GM12878 (cell line): ENCODE measurements at regions not wholly inside any gene's neighbourhood (a gene's known extent, or its start where the extent isn't known, plus 50 kb on each side); places are given as distances from the start of the nearest gene placed in this dataset.

Experiments used
- ATAC-seq: fragments of 200-7000 bp; cut with Tn5 transposase; 3 replicates; pipeline ENCODE4 v1.9.1; 2020; ENCODE audit warnings: mild to moderate bottlenecking, moderate library complexity
- BruUV-seq: library from RNA; stranded (reverse); fragments of 400-500 nt; replicated peaks from 2 replicates; lab custom pipeline; 2021; lab: Mats Ljungman, UMichigan
- CTCF ChIA-PET: fragments of 300-600 bp; sonication (Branson Sonifier 250); formaldehyde crosslinking; extraction: SDS; loops from one replicate; lab custom pipeline; 2021; ENCODE audit warnings: inconsistent platforms; lab: Yijun Ruan, JAX
- POLR2A ChIA-PET: fragments of 350-600 bp; formaldehyde crosslinking; extraction: SDS; loops from one replicate; lab custom pipeline; 2021; ENCODE audit warnings: inconsistent platforms; lab: Charles Lee
- RAD21 ChIA-PET: fragments of 300-600 bp; sonication (Branson Sonifier 250); formaldehyde crosslinking; loops from one replicate; lab custom pipeline; 2023; ENCODE audit warnings: antibody characterized with exemption; ENCODE audit not compliant: unreplicated experiment; lab: Charles Lee
- SMC1A ChIA-PET: fragments of 300-600 bp; sonication (Branson Sonifier 250); formaldehyde crosslinking; loops from one replicate; lab custom pipeline; 2023; ENCODE audit not compliant: unreplicated experiment, uncharacterized antibody; lab: Charles Lee
- DNase-seq: peaks from one replicate; pipeline ENCODE4 v3.0.0-alpha.2; 2011; ENCODE audit warnings: low read depth, low spot score
- FAIRE-seq: peaks from 3 replicates; lab custom pipeline; 2011; peaks lifted over from hg19 to GRCh38; lab: Jason Lieb, UNC
- H2AFZ ChIP-seq: 2 replicates; pipeline ENCODE4 v1.6.0; 2011; ENCODE audit warnings: low read depth, low read length, control low read depth; ENCODE audit not compliant: control insufficient read depth
- H3K27ac ChIP-seq: 2 replicates; pipeline ENCODE4 v1.5.1; 2011; ENCODE audit warnings: control low read depth; ENCODE audit not compliant: control insufficient read depth, insufficient read depth
- H3K27me3 ChIP-seq, 2 experiments: replicated peaks in 1 of 2; 2 replicates each; pipeline versions ENCODE4 v1.6.0 to v1.6.1; 2011; ENCODE audit warnings: low read length in 1 of 2; ENCODE audit not compliant: control insufficient read depth in 2 of 2, insufficient read depth in 2 of 2
- H3K36me3 ChIP-seq, 2 experiments: 2 replicates each; pipeline ENCODE4 v1.5.1; 2011; ENCODE audit warnings: low read length in 1 of 2; ENCODE audit not compliant: control insufficient read depth in 2 of 2, insufficient read depth in 2 of 2
- H3K4me1 ChIP-seq: 2 replicates; pipeline ENCODE4 v1.6.1; 2011; ENCODE audit warnings: mild to moderate bottlenecking, low read length, moderate library complexity, mixed read lengths; ENCODE audit not compliant: control insufficient read depth, insufficient read depth
- H3K4me2 ChIP-seq: 2 replicates; pipeline ENCODE4 v1.6.0; 2011; ENCODE audit warnings: control low read depth; ENCODE audit not compliant: control insufficient read depth, insufficient read depth
- H3K4me3 ChIP-seq: fragments of 200-600 bp; sonication (generic); 2 replicates; pipeline ENCODE4 v1.5.1; 2016
- H3K79me2 ChIP-seq: 2 replicates; pipeline ENCODE4 v1.6.0; 2011; ENCODE audit warnings: low read length; ENCODE audit not compliant: control insufficient read depth, insufficient read depth
- H3K9ac ChIP-seq: 2 replicates; pipeline ENCODE4 v1.8.0; 2011; ENCODE audit warnings: low read length, control low read depth, mixed read lengths; ENCODE audit not compliant: control insufficient read depth, insufficient read depth
- H3K9me3 ChIP-seq: replicated peaks from 3 replicates; pipeline ENCODE4 v1.5.1; 2011; ENCODE audit warnings: mild to moderate bottlenecking, low read length; ENCODE audit not compliant: control insufficient read depth, insufficient read depth
- H4K20me1 ChIP-seq: 2 replicates; pipeline ENCODE4 v1.6.0; 2011; ENCODE audit not compliant: control insufficient read depth, insufficient read depth
- BRCA1 ChIP-seq: IDR thresholded peaks from 2 replicates; pipeline ENCODE4 v1.6.1; 2011; ENCODE audit warnings: low read depth, low read length, improper control_type of control experiment
- CREB1 ChIP-seq: IDR thresholded peaks from 2 replicates; pipeline ENCODE4 v1.6.1; 2012; ENCODE audit warnings: low read depth, mild to moderate bottlenecking, inconsistent platforms
- CREM ChIP-seq: IDR thresholded peaks from 2 replicates; pipeline ENCODE4 v1.6.1; 2014; ENCODE audit warnings: antibody characterized with exemption, low read depth
- FOXM1 ChIP-seq: IDR thresholded peaks from 2 replicates; pipeline ENCODE4 v1.6.1; 2012; ENCODE audit warnings: low read depth, mild to moderate bottlenecking, inconsistent platforms, low read length, moderate library complexity
- GATAD2B ChIP-seq: fragments of 450-650 bp; conservative IDR thresholded peaks from 2 replicates; pipeline ENCODE4 v1.6.1; 2017; ENCODE audit warnings: low read depth, mild to moderate bottlenecking, moderate library complexity
- IRF4 ChIP-seq: IDR thresholded peaks from 2 replicates; pipeline ENCODE4 v1.6.1; 2011; ENCODE audit warnings: low read depth, low read length
- KAT2A ChIP-seq: conservative IDR thresholded peaks from 2 replicates; pipeline ENCODE4 v1.6.1; 2011; ENCODE audit warnings: low read depth, low read length; ENCODE audit not compliant: control insufficient read depth
- MEF2B ChIP-seq: fragments of 450-650 bp; IDR thresholded peaks from 2 replicates; pipeline ENCODE4 v1.6.1; 2018; ENCODE audit warnings: mild to moderate bottlenecking, moderate library complexity; ENCODE audit not compliant: partially characterized antibody, poor library complexity, severe bottlenecking
- NR2F1 ChIP-seq: fragments of 450-650 bp; conservative IDR thresholded peaks from 2 replicates; pipeline ENCODE4 v1.6.1; 2017; ENCODE audit warnings: mild to moderate bottlenecking
- SP1 ChIP-seq: IDR thresholded peaks from one replicate; pipeline ENCODE4 v1.6.1; 2011; ENCODE audit warnings: low read depth, low read length
- SPI1 ChIP-seq: IDR thresholded peaks from 2 replicates; pipeline ENCODE4 v1.6.1; 2011; ENCODE audit warnings: low read depth, mild to moderate bottlenecking, low read length, moderate library complexity, borderline replicate concordance; ENCODE audit not compliant: insufficient read depth
- TBL1XR1 ChIP-seq: IDR thresholded peaks from 2 replicates; pipeline ENCODE4 v1.6.1; 2012; ENCODE audit warnings: low read depth, low read length, improper control_type of control experiment
- in situ Hi-C: fragments of 300-500 bp; cut with MboI; formaldehyde crosslinking; loops from 9 replicates; pipeline ENCODE4 v1.14.3; 2018; ENCODE audit warnings: mixed read lengths
- intact Hi-C: fragments of 100-400 bp; cut with micrococcal nuclease; formaldehyde crosslinking; loops from one replicate; pipeline ENCODE4 v1.14.2; 2022; ENCODE audit not compliant: unreplicated experiment
- TF ChIP-seq, protein P1 (sequence below): fragments of 450-650 bp; IDR thresholded peaks from 2 replicates; pipeline ENCODE4 v1.6.1; 2017; ENCODE audit warnings: borderline replicate concordance
- TF ChIP-seq, protein P2 (sequence below): fragments of 150-350 bp; IDR thresholded peaks from 2 replicates; pipeline ENCODE4 v1.6.1; 2014; ENCODE audit warnings: mild to moderate bottlenecking, low read depth, low read length
- TF ChIP-seq, protein P3 (sequence below): fragments of 450-650 bp; formaldehyde crosslinking; IDR thresholded peaks from 2 replicates; pipeline ENCODE4 v1.4.0; 2022; ENCODE audit warnings: mild to moderate bottlenecking, moderate library complexity
- TF ChIP-seq, protein P4 (sequence below): fragments of 150-350 bp; IDR thresholded peaks from 2 replicates; pipeline ENCODE4 v1.6.1; 2016; ENCODE audit warnings: low read depth, low read length

DNA sequence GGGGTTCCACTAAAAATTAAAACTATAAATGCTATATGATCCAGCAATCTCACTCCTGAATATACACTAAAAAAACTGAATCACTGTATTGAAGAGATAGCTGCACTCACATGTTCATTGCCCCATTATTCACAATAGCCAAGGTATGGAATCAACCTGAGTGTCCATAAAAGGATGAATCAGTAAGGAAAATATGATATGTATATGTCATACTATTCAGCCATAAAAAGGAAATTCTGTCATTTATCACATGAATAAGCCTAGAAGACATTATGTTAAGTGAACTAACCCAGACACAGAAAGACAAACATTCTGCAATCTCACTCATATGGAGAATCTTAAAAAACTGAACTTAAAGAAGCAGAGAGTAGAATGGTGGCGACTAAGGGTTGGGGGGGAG is 1376.2 kb upstream of the CDH9 start (continued):
- no peak for TF ChIP-seq SPI1
- no peak for TF ChIP-seq CREM
- TF ChIP-seq, protein P1, sequence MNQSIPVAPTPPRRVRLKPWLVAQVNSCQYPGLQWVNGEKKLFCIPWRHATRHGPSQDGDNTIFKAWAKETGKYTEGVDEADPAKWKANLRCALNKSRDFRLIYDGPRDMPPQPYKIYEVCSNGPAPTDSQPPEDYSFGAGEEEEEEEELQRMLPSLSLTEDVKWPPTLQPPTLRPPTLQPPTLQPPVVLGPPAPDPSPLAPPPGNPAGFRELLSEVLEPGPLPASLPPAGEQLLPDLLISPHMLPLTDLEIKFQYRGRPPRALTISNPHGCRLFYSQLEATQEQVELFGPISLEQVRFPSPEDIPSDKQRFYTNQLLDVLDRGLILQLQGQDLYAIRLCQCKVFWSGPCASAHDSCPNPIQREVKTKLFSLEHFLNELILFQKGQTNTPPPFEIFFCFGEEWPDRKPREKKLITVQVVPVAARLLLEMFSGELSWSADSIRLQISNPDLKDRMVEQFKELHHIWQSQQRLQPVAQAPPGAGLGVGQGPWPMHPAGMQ: no peak
- no peak for TF ChIP-seq NR2F1
- no peak for TF ChIP-seq MEF2B
- TF ChIP-seq, protein P2, sequence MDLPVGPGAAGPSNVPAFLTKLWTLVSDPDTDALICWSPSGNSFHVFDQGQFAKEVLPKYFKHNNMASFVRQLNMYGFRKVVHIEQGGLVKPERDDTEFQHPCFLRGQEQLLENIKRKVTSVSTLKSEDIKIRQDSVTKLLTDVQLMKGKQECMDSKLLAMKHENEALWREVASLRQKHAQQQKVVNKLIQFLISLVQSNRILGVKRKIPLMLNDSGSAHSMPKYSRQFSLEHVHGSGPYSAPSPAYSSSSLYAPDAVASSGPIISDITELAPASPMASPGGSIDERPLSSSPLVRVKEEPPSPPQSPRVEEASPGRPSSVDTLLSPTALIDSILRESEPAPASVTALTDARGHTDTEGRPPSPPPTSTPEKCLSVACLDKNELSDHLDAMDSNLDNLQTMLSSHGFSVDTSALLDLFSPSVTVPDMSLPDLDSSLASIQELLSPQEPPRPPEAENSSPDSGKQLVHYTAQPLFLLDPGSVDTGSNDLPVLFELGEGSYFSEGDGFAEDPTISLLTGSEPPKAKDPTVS: no peak
- no peak for TF ChIP-seq BRCA1

DNA sequence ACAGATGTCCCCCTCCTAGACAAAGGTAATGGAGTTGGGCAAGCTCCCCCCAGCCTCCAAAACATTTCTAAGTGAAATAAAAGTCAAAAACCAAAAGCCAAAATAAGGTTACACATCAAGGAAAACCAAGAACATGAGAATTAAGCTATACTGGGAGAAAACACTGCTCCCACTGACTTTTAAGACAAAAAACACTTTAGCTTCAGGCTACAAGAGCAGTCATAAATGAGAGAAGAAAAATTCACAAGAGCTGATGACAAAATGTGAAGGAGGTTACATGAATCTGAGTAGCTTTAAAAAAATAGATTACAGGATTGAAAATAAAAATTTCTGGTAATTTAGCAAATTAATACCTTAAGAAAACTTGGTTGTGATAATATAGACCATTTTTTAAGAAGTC is 1370.3 kb upstream of the CDH9 start:
- H3K27ac ChIP-seq: no peak overlapping the region
- no peaks in the 10 kb centered on the region for H3K9me3 ChIP-seq
- no peak overlapping the region for H3K9ac ChIP-seq
- no peaks in the 10 kb centered on the region for H4K20me1 ChIP-seq
- no peak overlapping the region for H3K4me2 ChIP-seq
- no peaks in the 10 kb centered on the region for H3K79me2 ChIP-seq
- no peak overlapping the region for H2AFZ ChIP-seq
- RAD21 ChIA-PET: no interaction called here
- FAIRE-seq (no peak), DNase-seq (no peak), ATAC-seq (no peak)
- SMC1A ChIA-PET: interaction anchor here (1.3 to 3.0 kb wide), 3 partner anchors 10 to 43 kb away, joined by 3 to 10 read pairs (median 4); no protein-coding TSS in a partner anchor
- POLR2A ChIA-PET: no interaction called here
- H3K36me3 ChIP-seq: no peaks in the 10 kb centered on the region
- CTCF ChIA-PET: no interaction called here
- intact Hi-C loops (no loop called here), in situ Hi-C loops (no loop called here)
- no peak overlapping the region for H3K4me3 ChIP-seq
- no TSS peak for BruUV-seq
- no peaks in the 10 kb centered on the region for H3K27me3 ChIP-seq
- no peaks in the 10 kb centered on the region for H3K4me1 ChIP-seq
- TF ChIP-seq GATAD2B: no peak
- TF ChIP-seq, protein P3, sequence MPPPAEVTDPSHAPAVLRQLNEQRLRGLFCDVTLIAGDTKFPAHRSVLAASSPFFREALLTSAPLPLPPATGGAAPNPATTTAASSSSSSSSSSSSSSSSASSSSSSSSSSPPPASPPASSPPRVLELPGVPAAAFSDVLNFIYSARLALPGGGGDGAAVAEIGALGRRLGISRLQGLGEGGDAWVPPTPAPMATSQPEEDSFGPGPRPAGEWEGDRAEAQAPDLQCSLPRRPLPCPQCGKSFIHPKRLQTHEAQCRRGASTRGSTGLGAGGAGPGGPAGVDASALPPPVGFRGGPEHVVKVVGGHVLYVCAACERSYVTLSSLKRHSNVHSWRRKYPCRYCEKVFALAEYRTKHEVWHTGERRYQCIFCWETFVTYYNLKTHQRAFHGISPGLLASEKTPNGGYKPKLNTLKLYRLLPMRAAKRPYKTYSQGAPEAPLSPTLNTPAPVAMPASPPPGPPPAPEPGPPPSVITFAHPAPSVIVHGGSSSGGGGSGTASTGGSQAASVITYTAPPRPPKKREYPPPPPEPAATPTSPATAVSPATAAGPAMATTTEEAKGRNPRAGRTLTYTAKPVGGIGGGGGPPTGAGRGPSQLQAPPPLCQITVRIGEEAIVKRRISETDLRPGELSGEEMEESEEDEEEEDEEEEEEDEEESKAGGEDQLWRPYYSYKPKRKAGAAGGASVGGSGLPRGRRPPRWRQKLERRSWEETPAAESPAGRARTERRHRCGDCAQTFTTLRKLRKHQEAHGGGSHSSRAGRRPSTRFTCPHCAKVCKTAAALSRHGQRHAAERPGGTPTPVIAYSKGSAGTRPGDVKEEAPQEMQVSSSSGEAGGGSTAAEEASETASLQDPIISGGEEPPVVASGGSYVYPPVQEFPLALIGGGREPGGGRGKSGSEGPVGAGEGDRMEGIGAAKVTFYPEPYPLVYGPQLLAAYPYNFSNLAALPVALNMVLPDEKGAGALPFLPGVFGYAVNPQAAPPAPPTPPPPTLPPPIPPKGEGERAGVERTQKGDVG: no peak
- TF ChIP-seq CREB1: no peak
- no peak for TF ChIP-seq KAT2A
- TF ChIP-seq TBL1XR1: no peak
- no peak for TF ChIP-seq IRF4
- TF ChIP-seq, protein P4, sequence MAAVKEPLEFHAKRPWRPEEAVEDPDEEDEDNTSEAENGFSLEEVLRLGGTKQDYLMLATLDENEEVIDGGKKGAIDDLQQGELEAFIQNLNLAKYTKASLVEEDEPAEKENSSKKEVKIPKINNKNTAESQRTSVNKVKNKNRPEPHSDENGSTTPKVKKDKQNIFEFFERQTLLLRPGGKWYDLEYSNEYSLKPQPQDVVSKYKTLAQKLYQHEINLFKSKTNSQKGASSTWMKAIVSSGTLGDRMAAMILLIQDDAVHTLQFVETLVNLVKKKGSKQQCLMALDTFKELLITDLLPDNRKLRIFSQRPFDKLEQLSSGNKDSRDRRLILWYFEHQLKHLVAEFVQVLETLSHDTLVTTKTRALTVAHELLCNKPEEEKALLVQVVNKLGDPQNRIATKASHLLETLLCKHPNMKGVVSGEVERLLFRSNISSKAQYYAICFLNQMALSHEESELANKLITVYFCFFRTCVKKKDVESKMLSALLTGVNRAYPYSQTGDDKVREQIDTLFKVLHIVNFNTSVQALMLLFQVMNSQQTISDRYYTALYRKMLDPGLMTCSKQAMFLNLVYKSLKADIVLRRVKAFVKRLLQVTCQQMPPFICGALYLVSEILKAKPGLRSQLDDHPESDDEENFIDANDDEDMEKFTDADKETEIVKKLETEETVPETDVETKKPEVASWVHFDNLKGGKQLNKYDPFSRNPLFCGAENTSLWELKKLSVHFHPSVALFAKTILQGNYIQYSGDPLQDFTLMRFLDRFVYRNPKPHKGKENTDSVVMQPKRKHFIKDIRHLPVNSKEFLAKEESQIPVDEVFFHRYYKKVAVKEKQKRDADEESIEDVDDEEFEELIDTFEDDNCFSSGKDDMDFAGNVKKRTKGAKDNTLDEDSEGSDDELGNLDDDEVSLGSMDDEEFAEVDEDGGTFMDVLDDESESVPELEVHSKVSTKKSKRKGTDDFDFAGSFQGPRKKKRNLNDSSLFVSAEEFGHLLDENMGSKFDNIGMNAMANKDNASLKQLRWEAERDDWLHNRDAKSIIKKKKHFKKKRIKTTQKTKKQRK: no peak
- no peak for TF ChIP-seq SP1
- TF ChIP-seq FOXM1: no peak
